Cardiac muscle cell (in vitro differentiated cells and primary cell): ENCODE measurements at regions not wholly inside any gene's neighbourhood (a gene's known extent, or its start where the extent isn't known, plus 50 kb on each side); places are given as distances from the start of the nearest gene placed in this dataset.

Experiments
- DNase-seq, 2 donors: peaks; one replicate each; pipeline versions ENCODE4 v3.0.0 to v3.0.0-alpha.2; 2010 to 2017; ENCODE audit warnings: low read depth in 1 of 2, low spot score in 1 of 2
- H3K27ac ChIP-seq: fragments of 200-600 bp; sonication (generic); 2 replicates; pipeline ENCODE4 v1.5.1; 2016
- H3K27me3 ChIP-seq: fragments of 200-600 bp; sonication (generic); 2 replicates; pipeline ENCODE4 v1.6.0; 2016; ENCODE audit warnings: control low read depth
- H3K36me3 ChIP-seq: fragments of 200-600 bp; sonication (generic); 2 replicates; pipeline ENCODE4 v1.5.1; 2016; ENCODE audit warnings: control low read depth
- H3K4me1 ChIP-seq: fragments of 200-600 bp; sonication (generic); 2 replicates; pipeline ENCODE4 v1.8.1; 2017; ENCODE audit warnings: low read depth, mild to moderate bottlenecking, mixed run types
- H3K4me3 ChIP-seq: fragments of 200-600 bp; sonication (generic); 2 replicates; pipeline ENCODE4 v1.5.1; 2016; ENCODE audit warnings: mild to moderate bottlenecking
- H3K9me3 ChIP-seq: fragments of 200-600 bp; sonication (generic); 2 replicates; pipeline ENCODE4 v1.5.1; 2017; ENCODE audit warnings: low read depth, mild to moderate bottlenecking, control low read depth
- CTCF ChIP-seq: IDR thresholded peaks from 2 replicates; pipeline ENCODE4 v1.5.1; 2012; ENCODE audit warnings: low read depth, mild to moderate bottlenecking, low read length

- TF ChIP-seq CTCF = no peak
- H3K27me3 ChIP-seq = no peaks in the 10 kb centered on the region
- no peaks in the 10 kb centered on the region for H3K4me1 ChIP-seq
- H3K4me3 ChIP-seq = no peak overlapping the region
- no peak overlapping the region for H3K27ac ChIP-seq
- no peaks in the 10 kb centered on the region for H3K36me3 ChIP-seq
- DNase-seq = no peak
- no peaks in the 10 kb centered on the region for H3K9me3 ChIP-seq
Observed at GRCh38 chr9:28004900-28005299, 431.6 kb upstream of the C9orf72 start.

- H3K36me3 ChIP-seq = no peaks in the 10 kb centered on the region
- no peaks in the 10 kb centered on the region for H3K9me3 ChIP-seq
- no peaks in the 10 kb centered on the region for H3K27me3 ChIP-seq
- H3K27ac ChIP-seq = no peak overlapping the region
- no peak for DNase-seq
- no peaks in the 10 kb centered on the region for H3K4me1 ChIP-seq
- H3K4me3 ChIP-seq = no peak overlapping the region
- TF ChIP-seq CTCF = no peak
Observed at GRCh38 chr9:28005779-28006178, 432.5 kb upstream of the C9orf72 start.

- Histone ChIP-seq H3K9me3 (no peaks in the 10 kb centered on the region), H3K27ac (no peak overlapping the region), H3K4me3 (no peak overlapping the region), H3K4me1 (no peaks in the 10 kb centered on the region), H3K36me3 (no peaks in the 10 kb centered on the region), H3K27me3 (no peaks in the 10 kb centered on the region)
- no peak for TF ChIP-seq CTCF
- DNase-seq = no peak
Observed at GRCh38 chr9:28007097-28007817, 434.0 kb upstream of the C9orf72 start.

- TF ChIP-seq CTCF = no peak
- peaks cover 13% of the 10 kb centered on the region for H3K4me1 ChIP-seq
- no peak overlapping the region for H3K4me3 ChIP-seq
- H3K9me3 ChIP-seq = no peaks in the 10 kb centered on the region
- peak overlapping the region; percentile 67 for H3K27ac ChIP-seq
- no peak for DNase-seq
- no peaks in the 10 kb centered on the region for H3K27me3 ChIP-seq
- H3K36me3 ChIP-seq = no peaks in the 10 kb centered on the region
Observed at GRCh38 chr9:28014212-28014611, 440.9 kb upstream of the C9orf72 start.

GRCh38 chr9:28024676-28025075 is 451.4 kb upstream of the C9orf72 start:
- DNase-seq = no peak
- Histone ChIP-seq H3K4me3 (no peak overlapping the region), H3K4me1 (no peaks in the 10 kb centered on the region), H3K27me3 (no peaks in the 10 kb centered on the region), H3K27ac (no peak overlapping the region), H3K9me3 (no peaks in the 10 kb centered on the region), H3K36me3 (no peaks in the 10 kb centered on the region)
- no peak for TF ChIP-seq CTCF
